WTC11 (cell line): ENCODE measurements at regions not wholly inside any gene's neighbourhood (a gene's known extent, or its start where the extent isn't known, plus 50 kb on each side); places are given as distances from the start of the nearest gene placed in this dataset.

Experiments used
- ATAC-seq: fragments of 200-7000 bp; cut with Tn5 transposase; 2 replicates; pipeline ENCODE4 v1.10.0; 2021; ENCODE audit warnings: mild to moderate bottlenecking, moderate library complexity
- CTCF ChIA-PET: fragments of 300-600 bp; sonication (Branson Sonifier 250); formaldehyde crosslinking; loops from one replicate; lab custom pipeline; 2021; ENCODE audit warnings: antibody characterized with exemption; lab: Charles Lee
- POLR2A ChIA-PET: fragments of 350-600 bp; sonication (Branson Sonifier 250); formaldehyde crosslinking; loops from one replicate; lab custom pipeline; 2021; ENCODE audit warnings: antibody characterized with exemption; lab: Charles Lee
- DNase-seq: peaks from one replicate; pipeline ENCODE4 v3.0.0; 2021; ENCODE audit warnings: low spot score
- H3K27ac Mint-ChIP-seq: 2 replicates; pipeline ENCODE4 v1.8.0; 2021; ENCODE audit warnings: mixed read lengths
- H3K27me3 Mint-ChIP-seq: 2 replicates; pipeline ENCODE4 v1.8.0; 2021; ENCODE audit warnings: low read depth, mild to moderate bottlenecking, moderate library complexity, mixed read lengths
- H3K36me3 Mint-ChIP-seq: 2 replicates; pipeline ENCODE4 v1.8.0; 2021; ENCODE audit warnings: mixed read lengths
- H3K4me1 Mint-ChIP-seq: 2 replicates; pipeline ENCODE4 v1.8.0; 2022; ENCODE audit warnings: mixed read lengths
- H3K4me3 Mint-ChIP-seq: 2 replicates; pipeline ENCODE4 v1.8.0; 2021; ENCODE audit warnings: mild to moderate bottlenecking, moderate library complexity, mixed read lengths
- H3K9me3 Mint-ChIP-seq: 2 replicates; pipeline ENCODE4 v1.8.0; 2021; ENCODE audit warnings: mixed read lengths
- AR ChIP-seq: fragments of 250-450 bp; sonication (Bioruptor Pico); IDR thresholded peaks from 2 replicates; pipeline ENCODE4 v1.9.0; 2021; ENCODE audit warnings: mild to moderate bottlenecking
- ARID4B ChIP-seq: sonication (generic); formaldehyde crosslinking; IDR thresholded peaks from 2 replicates; pipeline ENCODE4 v1.8.0; 2023; ENCODE audit warnings: missing genetic modification reagents, mild to moderate bottlenecking, borderline replicate concordance
- ATF3 ChIP-seq: sonication (generic); formaldehyde crosslinking; conservative IDR thresholded peaks from 2 replicates; pipeline ENCODE4 v1.8.1; 2022; ENCODE audit warnings: mild to moderate bottlenecking, missing genetic modification reagents
- ATF6 ChIP-seq: sonication (generic); formaldehyde crosslinking; IDR thresholded peaks from 2 replicates; pipeline ENCODE4 v1.8.1; 2023; ENCODE audit warnings: mild to moderate bottlenecking, missing genetic modification reagents
- FOXK1 ChIP-seq: sonication (generic); formaldehyde crosslinking; IDR thresholded peaks from 2 replicates; pipeline ENCODE4 v1.8.0; 2022; ENCODE audit warnings: mild to moderate bottlenecking, moderate library complexity, missing genetic modification reagents
- GRHL2 ChIP-seq: fragments of 250-450 bp; sonication (Bioruptor Pico); IDR thresholded peaks from 2 replicates; pipeline ENCODE4 v1.8.0; 2022; ENCODE audit warnings: mild to moderate bottlenecking, moderate library complexity; ENCODE audit not compliant: insufficient replicate concordance, severe bottlenecking
- HMGXB4 ChIP-seq: sonication (generic); formaldehyde crosslinking; IDR thresholded peaks from 2 replicates; pipeline ENCODE4 v1.8.1; 2023; ENCODE audit warnings: mild to moderate bottlenecking, moderate library complexity, missing genetic modification reagents
- JAZF1 ChIP-seq: fragments of 250-450 bp; sonication (Bioruptor Pico); IDR thresholded peaks from 2 replicates; pipeline ENCODE4 v1.9.0; 2021; ENCODE audit warnings: moderate library complexity, mild to moderate bottlenecking, inconsistent platforms
- KAT7 ChIP-seq: sonication (generic); formaldehyde crosslinking; IDR thresholded peaks from 2 replicates; pipeline ENCODE4 v1.8.1; 2023; ENCODE audit warnings: missing genetic modification reagents, mild to moderate bottlenecking, borderline replicate concordance
- NR3C1 ChIP-seq: sonication (generic); formaldehyde crosslinking; conservative IDR thresholded peaks from 2 replicates; pipeline ENCODE4 v1.8.1; 2023; ENCODE audit warnings: low read depth, mild to moderate bottlenecking, missing genetic modification reagents
- PRDM15 ChIP-seq: sonication (generic); formaldehyde crosslinking; IDR thresholded peaks from 2 replicates; pipeline ENCODE4 v1.8.0; 2022; ENCODE audit warnings: missing genetic modification reagents
- TCF7 ChIP-seq: sonication (generic); formaldehyde crosslinking; IDR thresholded peaks from 2 replicates; pipeline ENCODE4 v1.8.0; 2022; ENCODE audit warnings: mild to moderate bottlenecking, low read depth, missing genetic modification reagents, moderate library complexity
- TP53 ChIP-seq: sonication (generic); formaldehyde crosslinking; IDR thresholded peaks from 2 replicates; pipeline ENCODE4 v1.8.1; 2023; ENCODE audit warnings: mild to moderate bottlenecking, missing genetic modification reagents
- ZNF121 ChIP-seq: sonication (generic); formaldehyde crosslinking; IDR thresholded peaks from 2 replicates; pipeline ENCODE4 v1.8.0; 2023; ENCODE audit warnings: missing genetic modification reagents
- ZNF219 ChIP-seq: sonication (generic); formaldehyde crosslinking; IDR thresholded peaks from 2 replicates; pipeline ENCODE4 v1.8.0; 2023; ENCODE audit warnings: missing genetic modification reagents, mild to moderate bottlenecking, borderline replicate concordance
- ZNF232 ChIP-seq: sonication (generic); formaldehyde crosslinking; IDR thresholded peaks from 2 replicates; pipeline ENCODE4 v1.8.0; 2022; ENCODE audit warnings: mild to moderate bottlenecking, missing genetic modification reagents
- ZNF281 ChIP-seq: sonication (generic); formaldehyde crosslinking; IDR thresholded peaks from 2 replicates; pipeline ENCODE4 v1.8.0; 2023; ENCODE audit warnings: mild to moderate bottlenecking, missing genetic modification reagents
- ZNF416 ChIP-seq: fragments of 250-450 bp; sonication (Bioruptor Pico); IDR thresholded peaks from 2 replicates; pipeline ENCODE4 v1.9.0; 2021; ENCODE audit warnings: mild to moderate bottlenecking, inconsistent platforms

GRCh38 chr16:11410376-11411058 lies 65.3 kb downstream of the RMI2 start:
- Mint-ChIP-seq H3K27me3 (no peaks in the 10 kb centered on the region), H3K4me1 (peaks cover 6% of the 10 kb centered on the region), H3K4me3 (no peak overlapping the region), H3K27ac (no peak overlapping the region), H3K9me3 (no peaks in the 10 kb centered on the region), H3K36me3 (no peaks in the 10 kb centered on the region)
- ChIA-PET POLR2A (no interaction called here), CTCF (interaction anchor here (0.7 to 7.8 kb wide), 4 partner anchors 14 to 232 kb away, joined by 3 to 111 read pairs (median 4); no protein-coding TSS in a partner anchor)
- ATAC-seq (no peak), DNase-seq (no peak)
- TF ChIP-seq GRHL2 (CRISPR knock-in tag): no peak
- TF ChIP-seq ATF6 (CRISPR knock-in tag): no peak
- no peak for TF ChIP-seq ARID4B (CRISPR knock-in tag)
- TF ChIP-seq FOXK1 (CRISPR knock-in tag): no peak
- TF ChIP-seq ZNF219: no peak
- TF ChIP-seq TP53 (CRISPR knock-in tag): no peak
- TF ChIP-seq JAZF1 (CRISPR knock-in tag): no peak
- no peak for TF ChIP-seq ZNF121
- no peak for TF ChIP-seq ZNF232
- TF ChIP-seq ATF3 (CRISPR knock-in tag): no peak
- no peak for TF ChIP-seq PRDM15
- no peak for TF ChIP-seq HMGXB4 (CRISPR knock-in tag)
- TF ChIP-seq ZNF416 (CRISPR knock-in tag): no peak
- no peak for TF ChIP-seq NR3C1 (CRISPR knock-in tag)
- no peak for TF ChIP-seq TCF7 (CRISPR knock-in tag)
- TF ChIP-seq ZNF281: no peak
- TF ChIP-seq KAT7 (CRISPR knock-in tag): no peak
- no peak for TF ChIP-seq AR (CRISPR knock-in tag)
